ENCODE measurements at regions not wholly inside any gene's neighbourhood (a gene's known extent, or its start where the extent isn't known, plus 50 kb on each side); places are given as distances from the start of the nearest gene placed in this dataset.

DNA sequence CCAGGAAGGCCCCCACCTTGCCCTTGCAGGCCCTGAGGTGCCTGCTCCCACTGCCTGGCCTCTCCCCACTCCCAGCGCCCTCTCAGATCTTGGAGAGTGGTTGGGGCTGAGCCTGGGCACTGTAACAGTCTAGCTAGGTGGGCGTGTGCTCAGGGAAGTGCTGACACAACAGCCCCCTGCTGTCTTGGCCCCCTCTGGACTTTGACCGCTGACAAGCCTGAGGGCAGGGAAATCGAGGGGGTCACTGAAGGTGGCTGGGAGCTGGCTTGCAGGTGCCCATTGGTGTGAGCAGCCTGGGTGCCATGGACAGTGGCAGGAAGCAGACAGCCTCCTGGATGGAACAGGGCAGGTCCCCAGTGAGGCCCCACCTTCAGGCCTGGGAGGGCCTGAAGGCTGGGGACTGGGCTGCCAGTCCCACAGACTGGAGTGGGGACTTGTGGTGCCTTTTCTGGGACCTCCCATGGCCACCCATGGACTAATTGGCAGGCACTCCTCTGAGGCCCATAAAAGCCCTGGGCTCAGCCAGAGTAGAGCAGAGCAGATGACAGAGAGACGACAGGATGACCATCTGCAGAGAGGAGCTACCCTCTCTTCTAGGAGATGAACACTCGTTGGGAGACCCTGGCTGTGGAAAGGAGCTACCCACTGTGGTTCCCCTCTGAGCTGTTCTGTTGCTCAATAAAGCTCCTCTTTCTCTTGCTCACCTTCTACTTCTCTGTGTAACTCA is 158.6 kb upstream of the SLC38A2 start:
- no peak overlapping the region for H2BK20ac ChIP-seq (ENCODE audit: low read depth, low read length)
- H3K27me3 ChIP-seq (ENCODE audit: control insufficient read depth, insufficient read depth, low read length) = no peaks in the 10 kb centered on the region
- no peak overlapping the region for H2AK9ac ChIP-seq (replicated peaks; ENCODE audit: low read depth, low read length, poor library complexity)
- no peak overlapping the region for H3K56ac ChIP-seq (ENCODE audit: extremely low read depth, insufficient read depth, low read length)
- TF ChIP-seq MAZ (IDR thresholded peaks at IDR 0.05; ENCODE audit: borderline replicate concordance, low read depth, low read length) = no peak
- H3K18ac ChIP-seq (ENCODE audit: low read depth, low read length) = no peak overlapping the region
- BruUV-seq (replicated peaks) = no TSS peak
- no peak overlapping the region for H3K23ac ChIP-seq (ENCODE audit: low read depth, low read length)
- H3K9me1 ChIP-seq (ENCODE audit: insufficient read depth, low read length) = no peaks in the 10 kb centered on the region
- ChIA-PET POLR2A (ENCODE audit: unreplicated experiment) (no interaction called here), CTCF (no interaction called here)
- H2BK15ac ChIP-seq (ENCODE audit: low read depth, low read length) = no peak overlapping the region; the same call in 2 of the 3 replicates
- ATAC-seq (ENCODE audit: low read depth) (no peak), DNase-seq (no peak)
- H4K20me1 ChIP-seq (ENCODE audit: insufficient read depth, low read length) = no peaks in the 10 kb centered on the region
- peaks cover 3 to 5% of the 10 kb centered on the region in 2 experiments; a peak in 3 of 4 replicates for H3K79me1 ChIP-seq (ENCODE audit: low read depth in 1 of 2, low read length in 2 of 2)
- no peak overlapping the region for H2BK120ac ChIP-seq (ENCODE audit: low read depth, low read length)
- intact Hi-C loops (cut with micrococcal nuclease) (no loop called here), in situ Hi-C loops (cut with MboI; ENCODE audit: low sequenced_read_pairs) (no loop called here), dilution Hi-C loops (cut with HindIII; ENCODE audit: low sequenced_read_pairs, unreplicated experiment) (no loop called here)
- no peak overlapping the region for H4K5ac ChIP-seq (ENCODE audit: low read depth, low read length)
- peaks cover 2% of the 10 kb centered on the region; the same call in 1 of the 2 replicates for H3K9me3 ChIP-seq (ENCODE audit: control insufficient read depth, insufficient read depth, low read length)
- H3K4ac ChIP-seq (ENCODE audit: low read depth, low read length) = no peak overlapping the region
- WGBS, 2 experiments (ENCODE audit: extremely low coverage in 2 of 2, insufficient read length in 1 of 2) = 100% methylated on average over 2 of the region's 6 CpGs; no CpG with 5 or more reads in 1 of the 2 experiments
- H4K91ac ChIP-seq (ENCODE audit: insufficient read depth, low read depth, low read length) = no peak overlapping the region; the same call in 1 of the 2 replicates
- H3K4me2 ChIP-seq (ENCODE audit: low read depth, low read length) = no peak overlapping the region
- no peak overlapping the region for H2BK5ac ChIP-seq (ENCODE audit: low read depth, low read length, poor library complexity, severe bottlenecking)
- H3K27ac ChIP-seq (ENCODE audit: insufficient read depth, low read length) = no peak overlapping the region
- no peak overlapping the region for H3K9ac ChIP-seq (ENCODE audit: low read depth, low read length)
- peak overlapping the region; percentile 51; the same call in 1 of the 2 replicates for H2AK5ac ChIP-seq (ENCODE audit: low read depth, low read length)
- no peaks in the 10 kb centered on the region for H3K36me3 ChIP-seq (ENCODE audit: control insufficient read depth, insufficient read depth, low read length)
- no peak overlapping the region for H3K14ac ChIP-seq (replicated peaks; ENCODE audit: low read depth, low read length)
- no peak overlapping the region for H4K8ac ChIP-seq (ENCODE audit: low read depth in 2 of 2, low read length in 2 of 2)
- H2AFZ ChIP-seq (replicated peaks; ENCODE audit: low read length, poor library complexity) = no peak overlapping the region
- no peaks in the 10 kb centered on the region for H3K4me1 ChIP-seq (ENCODE audit: control insufficient read depth, insufficient read depth, low read length)
- no peak overlapping the region for H3K4me3 ChIP-seq (ENCODE audit: insufficient read depth, low read depth, low read length)

All from IMR-90 (cell line).